Activated CD8-positive, alpha-beta T cell treated with anti-CD3 and anti-CD28 coated beads for 36 hours (primary cell): ENCODE measurements at regions not wholly inside any gene's neighbourhood (a gene's known extent, or its start where the extent isn't known, plus 50 kb on each side); places are given as distances from the start of the nearest gene placed in this dataset.

Experiments used
- ATAC-seq: fragments of 200-7000 bp; cut with Tn5 transposase; one replicate; pipeline ENCODE4 v1.10.0; 2021; ENCODE audit warnings: mild to moderate bottlenecking, moderate library complexity
- CTCF ChIA-PET: fragments of 350-600 bp; sonication (Branson Sonifier 250); formaldehyde crosslinking; loops from one replicate; lab custom pipeline; 2021; ENCODE audit warnings: antibody characterized with exemption; lab: Charles Lee
- POLR2A ChIA-PET: fragments of 350-600 bp; sonication (Branson Sonifier 250); formaldehyde crosslinking; loops from one replicate; lab custom pipeline; 2021; ENCODE audit warnings: antibody characterized with exemption; lab: Charles Lee
- DNase-seq: peaks from one replicate; pipeline ENCODE4 v3.0.0-alpha.2; 2020
- H3K27ac Mint-ChIP-seq: one replicate; pipeline ENCODE4 v1.8.0; 2021; ENCODE audit warnings: mild to moderate bottlenecking, mixed read lengths
- H3K27me3 Mint-ChIP-seq: one replicate; pipeline ENCODE4 v1.8.0; 2021; ENCODE audit warnings: mixed read lengths
- H3K36me3 Mint-ChIP-seq: one replicate; pipeline ENCODE4 v1.8.0; 2021; ENCODE audit warnings: low read depth, mixed read lengths
- H3K4me1 Mint-ChIP-seq: one replicate; pipeline ENCODE4 v1.8.0; 2021; ENCODE audit warnings: low read depth, mixed read lengths
- H3K4me3 Mint-ChIP-seq: one replicate; pipeline ENCODE4 v1.8.0; 2021; ENCODE audit warnings: mild to moderate bottlenecking, moderate library complexity, mixed read lengths
- H3K9me3 Mint-ChIP-seq: one replicate; pipeline ENCODE4 v1.8.0; 2021; ENCODE audit warnings: mixed read lengths
- intact Hi-C: fragments of 100-400 bp; cut with micrococcal nuclease; formaldehyde crosslinking; loops from one replicate; pipeline ENCODE4 v1.10.0; 2022
- TF ChIP-seq, protein P1 (sequence below): fragments of 200-600 bp; IDR thresholded peaks from one replicate; pipeline ENCODE4 v1.8.0; 2022; ENCODE audit warnings: antibody characterized with exemption, mild to moderate bottlenecking

DNA sequence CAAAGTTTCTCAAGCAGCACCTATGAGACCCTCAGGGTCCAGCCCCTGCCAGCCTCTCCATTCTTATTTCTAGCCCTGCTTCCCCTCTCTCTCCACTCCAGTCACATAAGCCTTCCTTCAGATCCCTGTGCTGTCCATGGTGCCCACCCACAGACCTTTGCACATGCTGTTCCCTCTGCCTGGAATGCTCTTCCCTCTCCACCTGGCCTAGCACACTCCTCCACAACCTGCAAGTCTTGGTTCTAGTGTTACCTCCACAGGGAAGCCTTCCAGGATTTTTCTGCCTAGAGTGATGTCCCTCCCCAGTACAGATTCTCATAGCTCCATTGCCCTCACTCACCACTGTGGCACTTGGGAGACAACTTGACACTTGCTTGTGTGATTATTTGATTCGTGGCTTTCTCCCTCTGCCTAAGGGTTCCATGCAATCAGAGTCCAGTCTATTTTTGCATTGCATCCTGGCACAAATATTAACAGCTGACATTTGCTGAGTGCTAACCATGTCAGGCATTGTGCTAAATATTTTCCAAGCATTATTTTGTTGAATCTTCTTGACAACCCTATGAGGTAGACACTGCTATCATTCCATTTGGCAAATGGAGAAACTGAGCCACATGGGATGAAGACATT is 127.3 kb downstream of the SYF2 start:
- ChIA-PET POLR2A (interaction anchor here (1.5 kb wide), 1 partner anchor 148 kb away, joined by 3 read pairs; no protein-coding TSS in a partner anchor), CTCF (interaction anchor here (0.8 to 1.3 kb wide), 3 partner anchors 13 to 172 kb away, joined by 3 to 8 read pairs (median 4); no protein-coding TSS in a partner anchor)
- intact Hi-C loops: loop anchor here (5.0 kb wide), 1 partner anchor 258 kb away; no protein-coding TSS in a partner anchor
- peaks cover 50% of the 10 kb centered on the region for H3K4me1 Mint-ChIP-seq
- peaks cover 9% of the 10 kb centered on the region for H3K36me3 Mint-ChIP-seq
- TF ChIP-seq, protein P1, sequence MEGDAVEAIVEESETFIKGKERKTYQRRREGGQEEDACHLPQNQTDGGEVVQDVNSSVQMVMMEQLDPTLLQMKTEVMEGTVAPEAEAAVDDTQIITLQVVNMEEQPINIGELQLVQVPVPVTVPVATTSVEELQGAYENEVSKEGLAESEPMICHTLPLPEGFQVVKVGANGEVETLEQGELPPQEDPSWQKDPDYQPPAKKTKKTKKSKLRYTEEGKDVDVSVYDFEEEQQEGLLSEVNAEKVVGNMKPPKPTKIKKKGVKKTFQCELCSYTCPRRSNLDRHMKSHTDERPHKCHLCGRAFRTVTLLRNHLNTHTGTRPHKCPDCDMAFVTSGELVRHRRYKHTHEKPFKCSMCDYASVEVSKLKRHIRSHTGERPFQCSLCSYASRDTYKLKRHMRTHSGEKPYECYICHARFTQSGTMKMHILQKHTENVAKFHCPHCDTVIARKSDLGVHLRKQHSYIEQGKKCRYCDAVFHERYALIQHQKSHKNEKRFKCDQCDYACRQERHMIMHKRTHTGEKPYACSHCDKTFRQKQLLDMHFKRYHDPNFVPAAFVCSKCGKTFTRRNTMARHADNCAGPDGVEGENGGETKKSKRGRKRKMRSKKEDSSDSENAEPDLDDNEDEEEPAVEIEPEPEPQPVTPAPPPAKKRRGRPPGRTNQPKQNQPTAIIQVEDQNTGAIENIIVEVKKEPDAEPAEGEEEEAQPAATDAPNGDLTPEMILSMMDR: no peak
- H3K4me3 Mint-ChIP-seq: no peak overlapping the region
- H3K9me3 Mint-ChIP-seq: peaks cover 13% of the 10 kb centered on the region
- no peaks in the 10 kb centered on the region for H3K27me3 Mint-ChIP-seq
- no peak overlapping the region for H3K27ac Mint-ChIP-seq
- DNase-seq: no peak
- no peak for ATAC-seq

DNA sequence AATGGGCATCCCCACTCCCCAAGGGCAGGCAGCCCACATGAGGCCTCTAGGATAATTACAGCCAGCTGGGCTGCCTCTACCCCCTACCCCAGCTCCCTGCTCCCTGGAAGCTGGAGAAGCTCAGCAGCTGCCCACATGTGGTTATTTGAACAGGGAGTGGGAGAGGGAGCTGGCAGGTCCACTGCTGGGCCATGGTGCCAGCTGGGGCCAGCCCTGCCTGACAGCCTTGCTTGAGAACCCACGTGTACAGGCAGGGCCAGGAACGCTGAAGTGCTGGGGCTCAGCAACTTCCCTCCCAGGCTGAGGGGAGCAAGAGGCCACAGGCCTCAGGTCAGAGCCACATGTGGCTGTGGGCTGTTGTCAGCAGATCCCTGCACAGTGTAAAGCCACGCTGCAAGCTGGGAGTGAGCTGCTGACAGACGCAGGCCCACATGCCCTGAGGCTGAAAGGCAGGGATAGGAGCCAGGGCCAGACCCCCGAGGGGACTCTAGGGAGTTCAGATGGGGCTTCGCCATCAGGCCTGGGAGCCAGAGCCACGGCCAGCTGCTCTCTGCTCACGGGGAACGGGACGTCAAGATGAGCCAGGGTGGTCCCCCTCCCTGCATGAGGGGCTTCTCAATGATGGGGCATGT is 129.0 kb downstream of the SYF2 start:
- Mint-ChIP-seq H3K36me3 (no peaks in the 10 kb centered on the region), H3K4me3 (no peak overlapping the region), H3K4me1 (peaks cover 57% of the 10 kb centered on the region), H3K9me3 (no peaks in the 10 kb centered on the region), H3K27me3 (no peaks in the 10 kb centered on the region), H3K27ac (no peak overlapping the region)
- ChIA-PET POLR2A (interaction anchor here (0.8 kb wide), 1 partner anchor 81 kb away, joined by 4 read pairs; no protein-coding TSS in a partner anchor), CTCF (interaction anchor here (1.5 to 4.5 kb wide), 2 partner anchors 68 to 176 kb away, joined by 3 to 46 read pairs; partner anchors contain the start of gene RUNX3)
- no peak for DNase-seq
- ATAC-seq: no peak
- intact Hi-C loops: loop anchor here (5.0 kb wide), 1 partner anchor 256 kb away; no protein-coding TSS in a partner anchor
- TF ChIP-seq, protein P1: no peak

DNA sequence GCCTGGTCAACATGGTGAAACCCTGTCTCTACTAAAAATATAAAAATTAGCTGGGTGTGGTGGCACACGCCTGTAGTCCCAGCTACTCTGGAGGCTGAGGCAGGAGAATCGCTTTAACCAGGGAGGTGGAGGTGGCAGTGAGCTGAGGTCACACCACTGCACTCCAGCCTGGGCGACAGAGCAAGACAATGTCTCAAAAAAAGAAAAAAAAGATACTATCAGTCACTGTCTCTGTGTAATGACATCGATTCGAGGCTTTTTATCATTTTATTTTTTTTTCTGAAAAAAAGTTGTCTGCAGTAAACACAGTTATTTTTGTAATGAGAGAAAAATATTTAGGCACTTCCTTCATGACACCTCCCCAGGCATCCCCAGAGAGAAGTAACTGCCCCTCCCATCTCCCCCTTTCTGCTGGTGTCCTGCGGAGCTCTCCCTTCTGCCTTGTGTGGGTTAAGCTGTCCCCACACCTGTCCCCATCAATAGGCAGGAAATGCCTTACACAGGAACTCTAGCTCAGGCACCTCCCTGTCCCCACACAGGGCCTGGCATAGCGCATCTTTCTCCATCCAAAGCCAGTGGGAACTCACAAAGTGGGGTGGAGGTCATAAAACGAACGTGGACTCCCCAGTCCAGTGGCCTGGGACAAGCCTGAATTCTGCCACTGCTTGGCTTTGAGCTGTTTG is 132.0 kb downstream of the SYF2 start:
- TF ChIP-seq, protein P1: no peak
- CTCF ChIA-PET: interaction anchor here (0.6 to 4.9 kb wide), 27 partner anchors 12 to 250 kb away, joined by 3 to 49 read pairs (median 6); partner anchors contain the start of gene RUNX3
- H3K36me3 Mint-ChIP-seq: peaks cover 13% of the 10 kb centered on the region
- H3K9me3 Mint-ChIP-seq: peaks cover 15% of the 10 kb centered on the region
- DNase-seq: peak; percentile 39
- ATAC-seq: peak; percentile 7
- peaks cover 71% of the 10 kb centered on the region for H3K4me1 Mint-ChIP-seq
- POLR2A ChIA-PET: interaction anchor here (0.9 to 2.7 kb wide), 8 partner anchors 12 to 172 kb away, joined by 3 to 18 read pairs (median 4); no protein-coding TSS in a partner anchor
- no peaks in the 10 kb centered on the region for H3K27me3 Mint-ChIP-seq
- intact Hi-C loops: loop anchor here (5.0 kb wide), 1 partner anchor 253 kb away; no protein-coding TSS in a partner anchor
- peak overlapping the region; percentile 42 for H3K4me3 Mint-ChIP-seq
- H3K27ac Mint-ChIP-seq: peak overlapping the region; percentile 76

DNA sequence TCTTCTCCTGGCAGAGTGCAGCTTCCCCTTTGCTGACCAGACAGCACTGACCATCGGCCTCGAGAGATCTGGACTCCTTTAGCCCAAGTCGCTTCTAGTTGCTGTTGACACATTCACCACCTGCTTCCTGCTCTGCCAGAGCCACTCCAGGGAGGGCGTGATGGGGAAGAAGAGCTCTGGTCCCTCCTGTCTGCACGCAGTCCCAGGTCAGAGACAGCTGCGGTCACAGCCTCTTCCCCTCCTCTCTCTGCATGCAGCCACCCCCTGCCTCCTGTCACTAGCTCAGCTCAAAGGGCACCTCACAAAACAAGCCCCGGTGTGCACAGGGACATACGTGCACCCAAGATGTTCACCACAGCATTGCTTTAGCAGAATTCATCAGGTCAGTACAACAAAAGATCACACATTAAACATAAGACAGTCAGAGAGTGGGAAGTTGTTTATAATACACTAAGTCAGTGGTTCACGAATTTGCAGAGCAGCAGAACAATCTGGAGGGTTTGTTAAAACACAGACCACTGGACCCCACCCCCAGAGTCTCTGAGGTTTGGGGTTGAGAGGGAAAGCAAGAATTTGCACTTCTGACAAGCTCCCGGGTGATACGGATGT is 132.9 kb downstream of the SYF2 start:
- ChIA-PET CTCF (interaction anchor here (0.6 to 4.9 kb wide), 23 partner anchors 11 to 250 kb away, joined by 3 to 49 read pairs (median 5); partner anchors contain the start of gene RUNX3), POLR2A (interaction anchor here (0.6 to 2.7 kb wide), 13 partner anchors 8 to 171 kb away, joined by 3 to 18 read pairs (median 4); no protein-coding TSS in a partner anchor)
- H3K4me1 Mint-ChIP-seq: peaks cover 73% of the 10 kb centered on the region
- peak overlapping the region; percentile 76 for H3K27ac Mint-ChIP-seq
- peaks cover 17% of the 10 kb centered on the region for H3K9me3 Mint-ChIP-seq
- ATAC-seq (peak; percentile 74), DNase-seq (peak; percentile 87)
- H3K4me3 Mint-ChIP-seq: peak overlapping the region; percentile 42
- H3K27me3 Mint-ChIP-seq: no peaks in the 10 kb centered on the region
- H3K36me3 Mint-ChIP-seq: peaks cover 13% of the 10 kb centered on the region
- TF ChIP-seq, protein P1: no peak
- intact Hi-C loops: loop anchor here (5.0 kb wide), 1 partner anchor 67 kb away; no protein-coding TSS in a partner anchor
